H1 (cell line): ENCODE measurements at regions not wholly inside any gene's neighbourhood (a gene's known extent, or its start where the extent isn't known, plus 50 kb on each side); places are given as distances from the start of the nearest gene placed in this dataset.

ENCODE experiments used
- CTCF ChIA-PET: fragments of 300-600 bp; sonication (Branson Sonifier 250); formaldehyde crosslinking; loops from one replicate; lab custom pipeline; 2021; ENCODE audit not compliant: partially characterized antibody; lab: Charles Lee
- POLR2A ChIA-PET: fragments of 300-600 bp; sonication (Branson Sonifier 250); formaldehyde crosslinking; loops from one replicate; lab custom pipeline; 2021; ENCODE audit warnings: inconsistent platforms; ENCODE audit not compliant: partially characterized antibody; lab: Charles Lee
- DNase-seq, 2 experiments: peaks; one replicate each; pipeline versions ENCODE4 v3.0.0 to v3.0.0-alpha.2; 2010 to 2022; ENCODE audit warnings: low spot score in 2 of 2, low read depth in 1 of 2, mixed read lengths in 1 of 2
- FAIRE-seq: peaks from 2 replicates; lab custom pipeline; 2011; peaks lifted over from hg19 to GRCh38; lab: Jason Lieb, UNC
- H2AFZ ChIP-seq: 2 replicates; pipeline ENCODE4 v1.8.1; 2012; ENCODE audit warnings: low read length, inconsistent platforms
- H2AK5ac ChIP-seq: 2 replicates; pipeline ENCODE4 v1.6.1; 2013; ENCODE audit warnings: low read depth, low read length
- H2BK120ac ChIP-seq: replicated peaks from 2 replicates; pipeline ENCODE3; 2013; ENCODE audit warnings: low read depth, low read length, inconsistent platforms
- H2BK12ac ChIP-seq: 2 replicates; pipeline ENCODE4 v1.6.1; 2013; ENCODE audit warnings: low read depth, low read length
- H2BK15ac ChIP-seq: 2 replicates; pipeline ENCODE4 v1.6.1; 2013; ENCODE audit warnings: low read length
- H2BK20ac ChIP-seq: 2 replicates; pipeline ENCODE4 v1.6.1; 2013; ENCODE audit warnings: low read length
- H2BK5ac ChIP-seq: 2 replicates; pipeline ENCODE4 v1.6.1; 2013; ENCODE audit warnings: low read depth, low read length
- H3K14ac ChIP-seq: 2 replicates; pipeline ENCODE4 v1.6.1; 2013; ENCODE audit warnings: inconsistent platforms; ENCODE audit not compliant: insufficient read length
- H3K18ac ChIP-seq: 2 replicates; pipeline ENCODE4 v1.6.1; 2013; ENCODE audit warnings: low read length; ENCODE audit errors: extremely low read depth
- H3K23ac ChIP-seq: 2 replicates; pipeline ENCODE4 v1.6.1; 2013; ENCODE audit warnings: inconsistent platforms; ENCODE audit not compliant: insufficient read length
- H3K23me2 ChIP-seq: 2 replicates; pipeline ENCODE4 v1.6.1; 2013; ENCODE audit warnings: low read depth, low read length
- H3K27ac ChIP-seq: 2 replicates; pipeline ENCODE4 v1.6.1; 2011; ENCODE audit warnings: low read depth, low read length, inconsistent platforms
- H3K27me3 ChIP-seq, 4 experiments: replicated peaks in 1 of 4; 1 replicate in 1 of 4; 2 replicates in 3 of 4; pipeline versions ENCODE4 v1.6.1 to v1.8.1; 2011 to 2013; ENCODE audit warnings: low read length in 3 of 4, mild to moderate bottlenecking in 3 of 4, inconsistent platforms in 2 of 4, mixed read lengths in 2 of 4, moderate library complexity in 1 of 4; ENCODE audit not compliant: control insufficient read depth in 3 of 4, insufficient read depth in 3 of 4; ENCODE audit errors: extremely low read depth in 1 of 4
- H3K36me3 ChIP-seq, 4 experiments: 2 replicates each; pipeline versions ENCODE4 v1.6.1 to v1.8.1; 2011 to 2013; ENCODE audit warnings: mild to moderate bottlenecking in 4 of 4, low read length in 3 of 4, moderate library complexity in 2 of 4, control low read depth in 1 of 4, inconsistent platforms in 1 of 4; ENCODE audit not compliant: insufficient read depth in 4 of 4, control insufficient read depth in 2 of 4
- H3K4ac ChIP-seq: replicated peaks from 2 replicates; pipeline ENCODE3; 2013; ENCODE audit warnings: low read length, low read depth, mixed read lengths, inconsistent platforms; ENCODE audit not compliant: insufficient read length
- H3K4me1 ChIP-seq, 4 experiments: replicated peaks in 1 of 4; 1 replicate in 1 of 4; 2 replicates in 3 of 4; pipeline versions ENCODE4 v1.6.1 to v1.8.1; 2011 to 2013; ENCODE audit warnings: low read length in 3 of 4, inconsistent platforms in 2 of 4, mixed read lengths in 1 of 4; ENCODE audit not compliant: insufficient read depth in 4 of 4, control insufficient read depth in 3 of 4
- H3K4me2 ChIP-seq, 2 experiments: 2 replicates each; pipeline versions ENCODE4 v1.6.1 to v1.8.1; 2011 to 2013; ENCODE audit warnings: low read depth in 2 of 2, low read length in 2 of 2, control low read depth in 1 of 2, inconsistent platforms in 1 of 2, mild to moderate bottlenecking in 1 of 2; ENCODE audit not compliant: insufficient read depth in 1 of 2
- H3K4me3 ChIP-seq, 4 experiments: fragments of 200-600, 300-600 bp in 1 of 4; sonication (generic), shearing (Covaris generic), sonication (Bioruptor Twin) in 1 of 4; 2 replicates each; pipeline versions ENCODE4 v1.5.1 to v1.8.1; 2011 to 2016; ENCODE audit warnings: low read length in 4 of 4, low read depth in 3 of 4, control low read depth in 2 of 4, inconsistent platforms in 2 of 4, mild to moderate bottlenecking in 2 of 4, mixed read lengths in 1 of 4, moderate library complexity in 1 of 4; ENCODE audit not compliant: insufficient read depth in 2 of 4; ENCODE audit errors: extremely low read depth in 1 of 4
- H3K56ac ChIP-seq: replicated peaks from 2 replicates; pipeline ENCODE3; 2013; ENCODE audit warnings: low read depth, mild to moderate bottlenecking, mixed read lengths, low read length, inconsistent platforms; ENCODE audit not compliant: insufficient read length
- H3K79me1 ChIP-seq: 2 replicates; pipeline ENCODE4 v1.6.1; 2013; ENCODE audit warnings: low read depth, low read length, control low read depth
- H3K79me2 ChIP-seq, 2 experiments: 2 replicates each; pipeline versions ENCODE4 v1.6.1 to v1.8.1; 2012 to 2013; ENCODE audit warnings: low read length in 2 of 2, mild to moderate bottlenecking in 2 of 2, inconsistent platforms in 1 of 2; ENCODE audit not compliant: insufficient read depth in 2 of 2, control insufficient read depth in 1 of 2
- H3K9ac ChIP-seq, 4 experiments: replicated peaks in 1 of 4; 1 replicate in 1 of 4; 2 replicates in 3 of 4; pipeline versions ENCODE4 v1.6.1 to v1.8.1; 2011 to 2013; ENCODE audit warnings: low read depth in 3 of 4, low read length in 3 of 4, control low read depth in 2 of 4, mild to moderate bottlenecking in 2 of 4, moderate library complexity in 2 of 4, inconsistent platforms in 1 of 4; ENCODE audit errors: extremely low read depth in 1 of 4
- H3K9me3 ChIP-seq, 2 experiments: 2 replicates each; pipeline versions ENCODE4 v1.6.1 to v1.8.1; 2012 to 2013; ENCODE audit warnings: mild to moderate bottlenecking in 2 of 2, moderate library complexity in 2 of 2, control low read depth in 1 of 2, inconsistent platforms in 1 of 2, low read depth in 1 of 2, low read length in 1 of 2, mixed read lengths in 1 of 2; ENCODE audit not compliant: insufficient read depth in 2 of 2
- H4K20me1 ChIP-seq, 2 experiments: replicated peaks in 1 of 2; 2 replicates each; pipeline versions ENCODE3 to v1.8.1; 2011 to 2013; ENCODE audit warnings: inconsistent platforms in 2 of 2, low read length in 2 of 2, mild to moderate bottlenecking in 1 of 2; ENCODE audit not compliant: insufficient read depth in 2 of 2, control insufficient read depth in 1 of 2
- H4K5ac ChIP-seq: 2 replicates; pipeline ENCODE4 v1.6.1; 2013; ENCODE audit warnings: low read length, low read depth, mixed read lengths, inconsistent platforms; ENCODE audit not compliant: insufficient read length
- H4K8ac ChIP-seq: 2 replicates; pipeline ENCODE4 v1.8.0; 2013; ENCODE audit warnings: mild to moderate bottlenecking, moderate library complexity, low read length, inconsistent platforms; ENCODE audit not compliant: insufficient read depth; ENCODE audit errors: extremely low read depth
- H4K91ac ChIP-seq: replicated peaks from 2 replicates; pipeline ENCODE3; 2013; ENCODE audit warnings: low read length, mixed read lengths, inconsistent platforms; ENCODE audit not compliant: insufficient read length
- ASH2L ChIP-seq: fragments of 200-600, 300-600 bp; sonication (generic); IDR thresholded peaks from one replicate; pipeline ENCODE4 v1.7.1; 2017; ENCODE audit warnings: low read length
- BCL11A ChIP-seq, 2 experiments: IDR thresholded peaks; one replicate each; pipeline ENCODE4 v1.6.1; 2011; ENCODE audit warnings: low read depth in 2 of 2, low read length in 2 of 2, mild to moderate bottlenecking in 2 of 2
- CEBPB ChIP-seq: IDR thresholded peaks from 2 replicates; pipeline ENCODE4 v1.6.1; 2012; ENCODE audit warnings: low read depth, low read length
- FOSL1 ChIP-seq: IDR thresholded peaks from 2 replicates; pipeline ENCODE4 v1.6.1; 2011; ENCODE audit warnings: mild to moderate bottlenecking, low read depth, low read length, moderate library complexity; ENCODE audit not compliant: insufficient read depth
- HDAC2 ChIP-seq, 2 experiments: fragments of 300-600 bp in 1 of 2; sonication (generic) in 1 of 2; IDR thresholded peaks; 2 replicates each; pipeline ENCODE4 v1.6.1; 2011 to 2012; ENCODE audit warnings: low read depth in 2 of 2, low read length in 2 of 2, mild to moderate bottlenecking in 2 of 2, moderate library complexity in 2 of 2, borderline replicate concordance in 1 of 2, inconsistent platforms in 1 of 2
- MAFK ChIP-seq: IDR thresholded peaks from 2 replicates; pipeline ENCODE4 v1.6.1; 2012; ENCODE audit warnings: low read depth, mild to moderate bottlenecking, improper control_type of control experiment, low read length
- NRF1 ChIP-seq: IDR thresholded peaks from 2 replicates; pipeline ENCODE4 v1.6.1; 2011; ENCODE audit warnings: mild to moderate bottlenecking, low read depth, low read length, improper control_type of control experiment
- RBBP5 ChIP-seq: IDR thresholded peaks from 2 replicates; pipeline ENCODE4 v1.7.1; 2012; ENCODE audit warnings: low read depth, mild to moderate bottlenecking, inconsistent platforms, low read length, moderate library complexity, borderline replicate concordance
- RNF2 ChIP-seq: fragments of 200-900, 300-1000 bp; sonication (generic); IDR thresholded peaks from 2 replicates; pipeline ENCODE4 v1.7.1; 2016; ENCODE audit warnings: borderline replicate concordance, low read depth, mild to moderate bottlenecking, antibody characterized with exemption, low read length; ENCODE audit not compliant: poor library complexity, severe bottlenecking; ENCODE audit errors: missing control alignments
- RXRA ChIP-seq: IDR thresholded peaks from 2 replicates; pipeline ENCODE4 v1.6.1; 2011; ENCODE audit warnings: low read depth, mild to moderate bottlenecking, low read length, moderate library complexity; ENCODE audit not compliant: insufficient read depth
- SAP30 ChIP-seq: fragments of 300-600 bp; sonication (generic); IDR thresholded peaks from 2 replicates; pipeline ENCODE4 v1.7.1; 2012; ENCODE audit warnings: low read length, moderate library complexity, mild to moderate bottlenecking, inconsistent platforms; ENCODE audit not compliant: insufficient read depth, insufficient replicate concordance
- SIRT6 ChIP-seq: IDR thresholded peaks from one replicate; pipeline ENCODE4 v1.7.1; 2012; ENCODE audit warnings: low read length, inconsistent platforms
- TAF7 ChIP-seq: optimal IDR thresholded peaks from 2 replicates; pipeline ENCODE3; 2011; ENCODE audit warnings: low read depth, mild to moderate bottlenecking, inconsistent platforms, low read length, moderate library complexity, borderline replicate concordance
- WGBS, 2 experiments: shearing (Covaris generic) in 1 of 2; methylation state at CpG; one replicate each; pipeline versions ENCODE4 v1.1.6 to v1.1.7; 2013 to 2015; ENCODE audit warnings: low lambda C conversion rate in 2 of 2, mixed read lengths in 2 of 2, inconsistent platforms in 1 of 2, low coverage in 1 of 2, missing lambda C conversion rate in 1 of 2; ENCODE audit not compliant: insufficient replicate concordance in 2 of 2, insufficient coverage in 1 of 2, insufficient read length in 1 of 2; ENCODE audit errors: extremely low coverage in 1 of 2, missing lambda C conversion rate in 1 of 2; 5-methylcytosine and 5-hydroxymethylcytosine counted together
- TF ChIP-seq, protein P1 (sequence below): IDR thresholded peaks from 2 replicates; pipeline ENCODE4 v1.6.1; 2012; ENCODE audit warnings: inconsistent platforms

DNA sequence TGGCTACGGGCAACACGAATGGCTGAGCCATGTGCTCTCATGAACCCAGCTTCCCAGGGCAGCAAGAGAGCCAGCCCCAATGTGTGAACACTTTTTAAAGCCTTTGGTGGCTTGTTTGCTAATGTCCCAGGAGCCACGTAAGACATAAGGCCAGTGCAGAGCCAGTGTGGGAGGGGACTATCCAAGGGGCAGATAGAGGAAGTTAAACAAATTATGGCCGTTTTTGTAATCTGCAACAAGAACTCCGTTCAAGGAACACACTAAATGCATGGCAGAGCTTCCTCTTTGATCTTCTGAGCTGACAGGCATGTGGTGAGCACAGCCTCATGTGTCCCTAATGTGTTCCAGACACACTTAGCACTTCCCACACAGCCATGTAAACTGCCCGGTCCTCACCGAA, 133.3 kb downstream of the TEX36 start:
- Histone ChIP-seq H3K4me1 (peaks cover 0 to 7% (median 6%) of the 10 kb centered on the region in 4 experiments; a peak in 5 of 7 replicates), H2BK20ac (no peak overlapping the region), H2BK5ac (no peak overlapping the region), H3K9ac (no peak overlapping the region), H2AFZ (no peak overlapping the region), H4K91ac (no peak overlapping the region), H3K23me2 (no peaks in the 10 kb centered on the region), H3K79me2 (no peaks in the 10 kb centered on the region), H3K4ac (no peak overlapping the region), H2BK15ac (no peak overlapping the region), H4K5ac (no peak overlapping the region), H3K14ac (no peak overlapping the region), H2BK12ac (no peak overlapping the region), H2BK120ac (no peak overlapping the region), H3K36me3 (no peaks in the 10 kb centered on the region), H3K56ac (no peak overlapping the region), H3K79me1 (no peaks in the 10 kb centered on the region), H3K27ac (no peak overlapping the region), H3K18ac (no peak overlapping the region), H4K8ac (no peak overlapping the region), H3K23ac (no peak overlapping the region), H3K27me3 (no peaks in the 10 kb centered on the region), H4K20me1 (no peaks in the 10 kb centered on the region), H3K9me3 (peaks cover 3 to 6% of the 10 kb centered on the region in 2 experiments; a peak in 1 of 4 replicates), H3K4me3 (no peak overlapping the region), H2AK5ac (no peak overlapping the region), H3K4me2 (no peak overlapping the region)
- POLR2A ChIA-PET, result no interaction called here
- no peak for TF ChIP-seq FOSL1
- no peak for TF ChIP-seq MAFK
- TF ChIP-seq CEBPB, result no peak
- TF ChIP-seq SAP30, result no peak
- no peak for TF ChIP-seq BCL11A (IDR thresholded peaks at IDR 0.05; ENCODE audit: low read depth in 2 of 2, low read length in 2 of 2)
- TF ChIP-seq TAF7, result no peak
- no peak for TF ChIP-seq RXRA
- no peak for TF ChIP-seq RNF2
- no peak for TF ChIP-seq NRF1
- TF ChIP-seq, protein P1, sequence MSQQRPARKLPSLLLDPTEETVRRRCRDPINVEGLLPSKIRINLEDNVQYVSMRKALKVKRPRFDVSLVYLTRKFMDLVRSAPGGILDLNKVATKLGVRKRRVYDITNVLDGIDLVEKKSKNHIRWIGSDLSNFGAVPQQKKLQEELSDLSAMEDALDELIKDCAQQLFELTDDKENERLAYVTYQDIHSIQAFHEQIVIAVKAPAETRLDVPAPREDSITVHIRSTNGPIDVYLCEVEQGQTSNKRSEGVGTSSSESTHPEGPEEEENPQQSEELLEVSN, result no peak
- TF ChIP-seq HDAC2 (IDR thresholded peaks at IDR 0.05; ENCODE audit: borderline replicate concordance in 1 of 2, low read depth in 2 of 2, low read length in 2 of 2), result no peak
- no peak for TF ChIP-seq SIRT6
- TF ChIP-seq ASH2L, result no peak
- no peak for TF ChIP-seq RBBP5
- FAIRE-seq (no peak), DNase-seq (peak in 1 of 2 experiments; percentile 7)
- WGBS, 2 experiments, result 88% methylated on average over 7 of the region's 7 CpGs; no CpG with 5 or more reads in 1 of the 2 experiments
- CTCF ChIA-PET, result no interaction called here
